Ishikawa (cell line): ENCODE measurements at regions not wholly inside any gene's neighbourhood (a gene's known extent, or its start where the extent isn't known, plus 50 kb on each side); places are given as distances from the start of the nearest gene placed in this dataset.

Source experiments
- CEBPB ChIP-seq: IDR thresholded peaks from 2 replicates; pipeline ENCODE4 v1.6.1; 2012
- CREB1 ChIP-seq: IDR thresholded peaks from 2 replicates; pipeline ENCODE4 v1.6.1; 2012; ENCODE audit warnings: low read depth
- EP300 ChIP-seq: IDR thresholded peaks from 2 replicates; pipeline ENCODE4 v1.6.1; 2012; ENCODE audit warnings: borderline replicate concordance
- NFIC ChIP-seq: IDR thresholded peaks from 2 replicates; pipeline ENCODE4 v1.6.1; 2012
- RAD21 ChIP-seq: IDR thresholded peaks from 2 replicates; pipeline ENCODE4 v1.6.1; 2012; ENCODE audit warnings: low read depth
- TAF1 ChIP-seq: IDR thresholded peaks from 2 replicates; pipeline ENCODE4 v1.6.1; 2012; ENCODE audit warnings: low read depth, mild to moderate bottlenecking
- TCF12 ChIP-seq: IDR thresholded peaks from 2 replicates; pipeline ENCODE4 v1.6.1; 2012; ENCODE audit warnings: low read depth
- YY1 ChIP-seq: IDR thresholded peaks from 2 replicates; pipeline ENCODE4 v1.6.1; 2012; ENCODE audit warnings: low read depth
- TF ChIP-seq, protein P1 (sequence below): IDR thresholded peaks from 2 replicates; pipeline ENCODE4 v1.6.1; 2012
- TF ChIP-seq, protein P2 (sequence below): IDR thresholded peaks from 2 replicates; pipeline ENCODE4 v1.6.1; 2012; ENCODE audit warnings: low read depth, mild to moderate bottlenecking

DNA sequence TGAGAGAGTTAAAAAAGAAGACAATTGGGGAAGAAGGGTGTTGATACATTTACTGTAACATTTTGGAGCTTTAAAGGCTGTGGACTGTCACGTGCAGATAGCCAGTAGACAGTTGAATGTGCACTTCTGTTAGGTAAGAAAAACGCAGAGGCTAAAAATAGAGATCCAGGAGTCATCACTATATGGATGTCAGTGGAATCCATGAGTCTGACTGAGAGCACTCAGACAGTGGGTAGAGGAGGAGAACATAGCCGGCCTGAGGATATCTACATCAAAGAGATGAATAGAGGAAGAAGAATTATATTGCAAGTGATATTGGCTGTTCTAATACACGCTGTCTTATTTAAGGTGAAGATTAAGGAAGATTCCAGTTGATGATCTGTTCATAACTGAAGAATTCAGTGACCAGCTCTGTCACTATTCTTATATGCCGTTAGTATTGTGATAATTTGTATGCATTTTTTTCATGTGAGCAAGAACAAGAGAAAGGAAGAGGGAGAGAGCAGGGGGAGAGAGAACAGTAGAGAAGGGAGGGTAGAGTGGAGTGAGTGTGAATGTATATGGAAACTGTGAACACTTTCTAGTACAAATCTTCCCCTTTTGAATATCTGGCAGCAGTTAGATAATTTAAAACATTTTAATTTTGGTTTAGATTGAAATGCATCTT, 344.8 kb downstream of the CHRM3 start:
- TF ChIP-seq YY1, result no peak
- TF ChIP-seq, protein P1, sequence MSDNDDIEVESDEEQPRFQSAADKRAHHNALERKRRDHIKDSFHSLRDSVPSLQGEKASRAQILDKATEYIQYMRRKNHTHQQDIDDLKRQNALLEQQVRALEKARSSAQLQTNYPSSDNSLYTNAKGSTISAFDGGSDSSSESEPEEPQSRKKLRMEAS, result no peak
- TF ChIP-seq EP300, result no peak
- TF ChIP-seq CEBPB, result no peak
- no peak for TF ChIP-seq NFIC
- no peak for TF ChIP-seq CREB1
- no peak for TF ChIP-seq RAD21
- TF ChIP-seq, protein P2, sequence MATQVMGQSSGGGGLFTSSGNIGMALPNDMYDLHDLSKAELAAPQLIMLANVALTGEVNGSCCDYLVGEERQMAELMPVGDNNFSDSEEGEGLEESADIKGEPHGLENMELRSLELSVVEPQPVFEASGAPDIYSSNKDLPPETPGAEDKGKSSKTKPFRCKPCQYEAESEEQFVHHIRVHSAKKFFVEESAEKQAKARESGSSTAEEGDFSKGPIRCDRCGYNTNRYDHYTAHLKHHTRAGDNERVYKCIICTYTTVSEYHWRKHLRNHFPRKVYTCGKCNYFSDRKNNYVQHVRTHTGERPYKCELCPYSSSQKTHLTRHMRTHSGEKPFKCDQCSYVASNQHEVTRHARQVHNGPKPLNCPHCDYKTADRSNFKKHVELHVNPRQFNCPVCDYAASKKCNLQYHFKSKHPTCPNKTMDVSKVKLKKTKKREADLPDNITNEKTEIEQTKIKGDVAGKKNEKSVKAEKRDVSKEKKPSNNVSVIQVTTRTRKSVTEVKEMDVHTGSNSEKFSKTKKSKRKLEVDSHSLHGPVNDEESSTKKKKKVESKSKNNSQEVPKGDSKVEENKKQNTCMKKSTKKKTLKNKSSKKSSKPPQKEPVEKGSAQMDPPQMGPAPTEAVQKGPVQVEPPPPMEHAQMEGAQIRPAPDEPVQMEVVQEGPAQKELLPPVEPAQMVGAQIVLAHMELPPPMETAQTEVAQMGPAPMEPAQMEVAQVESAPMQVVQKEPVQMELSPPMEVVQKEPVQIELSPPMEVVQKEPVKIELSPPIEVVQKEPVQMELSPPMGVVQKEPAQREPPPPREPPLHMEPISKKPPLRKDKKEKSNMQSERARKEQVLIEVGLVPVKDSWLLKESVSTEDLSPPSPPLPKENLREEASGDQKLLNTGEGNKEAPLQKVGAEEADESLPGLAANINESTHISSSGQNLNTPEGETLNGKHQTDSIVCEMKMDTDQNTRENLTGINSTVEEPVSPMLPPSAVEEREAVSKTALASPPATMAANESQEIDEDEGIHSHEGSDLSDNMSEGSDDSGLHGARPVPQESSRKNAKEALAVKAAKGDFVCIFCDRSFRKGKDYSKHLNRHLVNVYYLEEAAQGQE, result no peak
- no peak for TF ChIP-seq TAF1
- TF ChIP-seq TCF12, result no peak
